MG63 (cell line): ENCODE measurements at regions not wholly inside any gene's neighbourhood (a gene's known extent, or its start where the extent isn't known, plus 50 kb on each side); places are given as distances from the start of the nearest gene placed in this dataset.

Experiments used
- DNase-seq: peaks from one replicate; pipeline ENCODE4 v3.0.0-alpha.2; 2020
- H3K27me3 ChIP-seq: fragments of 250-450 bp; sonication (Bioruptor Pico); 2 replicates; pipeline ENCODE4 v1.5.1; 2020; ENCODE audit warnings: mild to moderate bottlenecking, moderate library complexity
- H3K36me3 ChIP-seq: fragments of 250-450 bp; sonication (Bioruptor Pico); 2 replicates; pipeline ENCODE4 v1.5.1; 2020; ENCODE audit warnings: mild to moderate bottlenecking, moderate library complexity
- H3K4me3 ChIP-seq: fragments of 250-450 bp; sonication (Bioruptor Pico); 2 replicates; pipeline ENCODE4 v1.5.1; 2020; ENCODE audit warnings: mild to moderate bottlenecking, moderate library complexity
- H3K9me3 ChIP-seq: fragments of 250-450 bp; sonication (Bioruptor Pico); 2 replicates; pipeline ENCODE4 v1.5.1; 2020; ENCODE audit warnings: mild to moderate bottlenecking, moderate library complexity

DNA sequence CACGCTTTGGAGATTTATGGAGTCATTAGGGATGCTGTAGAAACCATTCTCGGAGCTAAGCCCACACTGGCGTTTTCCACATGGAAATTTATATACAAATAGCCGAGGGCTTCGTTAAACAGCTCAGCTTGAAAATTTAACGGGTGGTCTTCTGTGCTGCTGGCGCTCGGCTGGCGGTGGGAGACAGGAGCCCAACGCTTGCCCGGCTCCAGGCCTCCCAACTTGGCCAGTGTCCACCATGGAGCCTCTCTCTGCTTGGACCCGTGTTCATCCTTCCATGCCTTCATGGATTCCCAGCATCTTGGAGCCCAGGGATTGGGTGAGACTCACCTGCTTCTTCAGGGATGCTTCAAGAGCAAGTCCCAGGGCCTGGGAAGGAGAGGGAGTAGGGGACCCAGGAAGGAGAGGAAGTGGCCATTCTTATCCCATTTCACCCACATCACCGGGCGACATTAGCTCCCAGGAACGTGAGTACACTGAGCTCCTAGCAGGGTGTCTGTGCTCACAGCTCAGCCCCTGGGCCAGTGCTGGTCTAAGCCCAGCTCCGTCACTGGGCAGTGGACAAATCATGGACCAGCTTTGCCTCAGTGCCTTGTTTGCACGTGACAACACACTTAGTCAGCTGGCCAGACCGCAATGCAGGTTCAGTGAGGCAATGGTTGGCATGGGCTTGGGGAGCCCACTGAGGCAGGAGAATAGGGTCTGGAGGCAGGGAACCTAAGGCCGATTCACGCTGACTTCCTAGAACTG is 944.3 kb downstream of the BRD1 start:
- no peaks in the 10 kb centered on the region for H3K27me3 ChIP-seq
- H3K36me3 ChIP-seq, result no peaks in the 10 kb centered on the region
- no peak overlapping the region for H3K4me3 ChIP-seq
- no peaks in the 10 kb centered on the region for H3K9me3 ChIP-seq
- no peak for DNase-seq

DNA sequence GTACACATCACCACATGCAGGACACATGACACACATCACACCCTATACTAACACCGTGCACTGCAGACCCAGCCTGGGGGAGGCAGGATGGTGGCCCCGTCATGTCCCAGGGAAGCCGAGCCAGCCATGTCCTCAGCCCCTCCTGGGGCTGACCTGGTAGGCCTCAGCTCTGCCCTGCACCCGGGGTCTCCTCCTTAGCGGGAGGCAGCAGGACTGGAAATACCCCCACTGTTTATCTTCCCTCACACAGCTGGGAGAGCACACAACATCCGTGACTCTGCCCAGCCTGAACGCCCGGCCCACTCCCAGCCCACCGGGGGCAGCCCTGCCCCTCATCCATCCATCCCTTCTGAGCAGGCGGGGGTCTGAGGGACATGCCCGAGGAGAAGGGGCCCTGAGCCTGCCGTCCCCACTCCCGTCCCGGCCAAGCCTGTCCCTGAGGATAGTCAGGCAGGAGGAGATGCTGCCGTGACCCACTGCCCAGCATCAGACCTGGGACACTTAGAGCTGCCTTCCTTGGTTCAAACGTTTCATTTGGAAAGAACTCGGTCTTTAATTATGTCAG is 945.0 kb downstream of the BRD1 start:
- no peaks in the 10 kb centered on the region for H3K36me3 ChIP-seq
- H3K27me3 ChIP-seq, result no peaks in the 10 kb centered on the region
- DNase-seq, result no peak
- no peaks in the 10 kb centered on the region for H3K9me3 ChIP-seq
- no peak overlapping the region for H3K4me3 ChIP-seq

DNA sequence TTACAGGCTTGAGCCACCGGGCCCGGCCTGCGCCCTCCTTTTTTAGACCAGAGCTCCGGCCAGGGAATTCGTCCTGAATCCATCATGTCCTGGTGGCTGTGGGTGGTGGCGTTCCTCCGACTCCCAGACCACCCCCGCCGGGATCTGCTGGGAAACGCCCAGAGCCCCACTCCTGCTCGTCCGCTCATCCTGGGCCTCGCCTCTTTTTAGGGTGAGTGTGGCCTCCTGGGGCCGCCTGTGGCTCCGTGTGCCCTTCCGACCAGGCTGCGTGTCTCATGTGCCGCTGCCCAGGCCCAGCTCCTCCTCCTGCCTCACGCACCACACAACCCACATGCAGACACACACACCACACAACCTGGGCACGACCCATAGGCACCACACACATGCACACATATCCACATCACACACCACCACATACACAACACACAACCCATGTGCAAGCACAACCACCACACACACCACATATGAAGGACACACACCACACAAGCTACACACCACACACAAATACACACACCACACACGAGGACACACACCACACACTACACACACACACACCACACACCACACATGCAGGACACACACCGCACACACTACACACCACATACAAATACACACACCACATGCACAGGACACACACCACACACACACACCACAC is 946.2 kb downstream of the BRD1 start:
- H3K27me3 ChIP-seq, result no peaks in the 10 kb centered on the region
- no peak overlapping the region for H3K4me3 ChIP-seq
- DNase-seq, result no peak
- H3K9me3 ChIP-seq, result no peaks in the 10 kb centered on the region
- H3K36me3 ChIP-seq, result no peaks in the 10 kb centered on the region

DNA sequence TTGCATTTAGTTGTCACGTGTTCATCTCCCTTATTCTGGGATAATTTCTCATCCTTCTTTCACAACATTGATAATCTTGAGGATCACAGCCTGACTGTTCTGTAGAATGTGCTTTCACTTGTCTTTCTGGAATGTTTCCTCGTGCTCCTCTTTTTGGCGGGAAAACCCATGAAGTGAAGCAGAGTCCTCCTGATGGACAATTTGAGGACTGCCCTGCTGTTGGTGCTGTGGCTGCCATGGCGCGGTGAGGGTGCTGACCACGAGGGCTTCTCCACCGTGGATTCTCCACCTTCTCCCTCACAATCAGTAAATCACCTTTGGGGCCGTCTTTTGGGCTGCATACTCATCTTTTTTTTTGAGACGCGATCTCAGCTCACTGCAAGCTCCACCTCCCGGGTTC is 946.9 kb downstream of the BRD1 start:
- DNase-seq, result no peak
- Histone ChIP-seq H3K9me3 (no peaks in the 10 kb centered on the region), H3K36me3 (no peaks in the 10 kb centered on the region), H3K4me3 (no peak overlapping the region), H3K27me3 (no peaks in the 10 kb centered on the region)

DNA sequence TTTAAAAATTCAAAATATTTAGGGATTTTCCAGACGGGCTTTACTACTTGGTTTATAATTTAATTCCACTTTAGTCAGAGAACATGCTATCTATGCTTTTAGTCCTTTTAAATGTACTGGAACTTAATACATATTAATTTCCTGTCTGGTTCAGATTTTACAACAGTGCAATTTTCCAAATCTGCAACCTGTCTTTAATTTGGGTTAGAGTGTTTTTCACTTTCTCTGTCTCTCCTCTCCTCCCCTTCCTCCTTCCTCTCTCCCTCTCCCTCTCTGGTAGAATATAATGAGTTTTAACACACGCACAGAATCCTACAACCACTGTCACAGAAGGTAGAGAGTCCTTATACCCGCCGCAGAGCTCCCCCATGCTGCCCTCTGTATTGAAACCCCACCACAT is 950.7 kb downstream of the BRD1 start:
- no peaks in the 10 kb centered on the region for H3K27me3 ChIP-seq
- no peak overlapping the region for H3K4me3 ChIP-seq
- no peak for DNase-seq
- H3K9me3 ChIP-seq, result no peaks in the 10 kb centered on the region
- no peaks in the 10 kb centered on the region for H3K36me3 ChIP-seq

DNA sequence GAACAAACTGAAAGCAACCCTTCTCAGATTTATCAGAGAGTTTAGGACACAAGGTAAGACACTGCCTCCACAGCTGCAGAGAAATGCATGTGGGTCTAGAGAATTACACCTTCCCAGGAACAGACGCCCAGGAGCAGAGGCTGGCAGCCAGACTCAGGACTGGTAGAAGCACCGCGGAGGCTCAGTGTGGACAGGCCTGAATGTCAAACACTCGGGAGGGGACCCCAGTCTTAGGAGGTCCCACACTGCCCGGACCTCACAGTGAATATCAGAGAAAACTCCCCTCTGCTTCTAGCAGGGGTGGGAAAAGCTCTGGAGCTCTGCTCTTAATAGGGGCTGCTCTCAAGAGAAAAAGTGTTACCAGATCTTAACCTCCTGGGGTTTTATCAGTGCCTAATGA is 952.7 kb downstream of the BRD1 start:
- Histone ChIP-seq H3K9me3 (no peaks in the 10 kb centered on the region), H3K4me3 (no peak overlapping the region), H3K27me3 (no peaks in the 10 kb centered on the region), H3K36me3 (no peaks in the 10 kb centered on the region)
- no peak for DNase-seq

DNA sequence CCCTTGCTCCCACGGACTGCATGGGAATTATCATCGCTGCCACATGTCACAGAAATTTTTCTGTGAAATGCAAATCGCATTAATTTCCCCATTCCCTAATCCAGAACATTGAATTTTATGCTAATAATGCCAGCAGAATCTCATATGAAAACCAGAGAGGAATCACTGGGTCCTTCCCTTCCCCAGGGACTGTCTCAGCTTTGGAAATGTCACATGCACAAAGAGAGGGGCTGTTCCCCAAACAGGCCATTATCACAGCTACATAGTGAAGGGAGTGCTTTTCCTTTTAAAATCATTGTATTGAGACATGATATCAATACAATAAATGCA is 954.5 kb downstream of the BRD1 start:
- no peak for DNase-seq
- H3K9me3 ChIP-seq, result no peaks in the 10 kb centered on the region

DNA sequence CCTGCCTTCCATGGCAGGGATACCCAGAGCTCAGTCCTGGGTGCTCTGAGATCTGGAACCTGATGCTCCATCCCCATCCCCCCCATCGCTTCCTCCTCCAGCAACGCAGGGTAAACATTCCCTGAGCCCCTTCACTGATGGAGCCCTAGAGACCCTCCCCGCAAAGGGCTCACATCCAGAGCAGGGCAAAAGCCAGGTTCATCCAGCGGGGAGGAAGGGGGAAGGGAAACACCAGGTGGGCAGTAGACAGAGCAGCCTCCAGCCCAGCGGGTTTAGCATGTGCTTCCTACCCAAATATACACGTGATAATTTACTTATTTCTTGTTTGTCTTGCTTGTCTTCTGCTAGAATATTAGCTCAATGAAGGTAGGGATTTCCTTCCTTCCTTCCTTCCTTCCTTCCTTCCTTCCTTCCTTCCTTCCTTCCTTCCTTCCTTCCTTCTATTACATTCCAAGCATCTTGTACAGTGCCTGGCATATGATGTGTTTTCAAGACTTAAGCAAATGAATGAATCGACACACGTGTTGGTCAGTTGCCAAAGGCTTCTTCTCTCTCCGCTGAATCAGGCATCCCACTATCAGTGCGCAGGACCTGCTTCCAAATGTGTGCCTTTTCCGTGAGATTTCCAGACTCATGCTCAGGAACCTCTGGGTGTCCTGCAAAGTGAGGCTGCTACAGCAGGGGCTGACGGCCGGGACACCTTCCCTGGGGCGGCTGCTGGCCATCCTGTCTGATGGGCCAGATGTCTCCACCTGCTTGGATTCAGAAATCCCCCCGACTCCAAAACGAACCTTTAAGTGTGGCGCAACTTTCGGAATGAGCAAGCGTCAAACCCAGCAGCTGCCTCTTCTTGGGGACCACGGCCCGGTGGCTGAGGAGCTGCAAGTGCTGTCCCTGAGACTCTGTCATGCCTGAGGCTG is 955.1 kb downstream of the BRD1 start:
- Histone ChIP-seq H3K27me3 (no peaks in the 10 kb centered on the region), H3K9me3 (no peaks in the 10 kb centered on the region), H3K4me3 (no peak overlapping the region), H3K36me3 (no peaks in the 10 kb centered on the region)
- DNase-seq, result no peak

More for the DNA sequence above, 954.5 kb downstream of the BRD1 start:
- Histone ChIP-seq H3K36me3 (no peaks in the 10 kb centered on the region), H3K27me3 (no peaks in the 10 kb centered on the region), H3K4me3 (no peak overlapping the region)

DNA sequence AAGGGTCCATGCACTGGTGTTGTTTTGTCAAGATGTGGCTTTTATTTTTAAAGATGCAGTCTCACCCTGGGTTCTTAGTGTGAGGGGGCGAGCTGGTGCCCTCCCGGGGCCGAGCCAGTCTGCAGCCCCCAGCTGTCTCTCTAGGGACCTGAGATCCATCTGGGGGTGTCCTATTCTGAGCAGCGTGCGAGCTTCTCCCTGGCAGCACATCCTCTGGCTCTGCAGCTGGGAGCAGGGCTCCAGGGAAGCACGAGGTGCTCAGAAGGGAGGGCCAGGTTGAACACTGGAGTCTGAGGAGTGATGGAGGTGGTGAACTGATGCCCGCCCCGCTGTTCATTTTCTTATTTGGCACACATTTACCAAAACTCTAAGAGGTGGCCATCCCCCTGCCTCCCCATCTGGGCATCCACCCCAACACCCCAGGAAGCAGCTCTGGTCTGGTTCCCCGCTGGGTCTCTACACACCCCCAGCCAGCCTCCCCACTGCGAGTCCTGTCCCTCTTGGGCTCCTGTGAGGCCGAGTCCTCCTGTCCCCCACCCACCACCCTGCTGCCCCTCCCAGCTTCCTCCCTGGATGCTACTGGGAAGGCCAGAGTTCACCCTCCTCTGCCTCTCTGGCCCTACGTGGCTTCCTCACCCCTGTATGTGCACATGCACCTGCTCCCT is 956.4 kb downstream of the BRD1 start:
- Histone ChIP-seq H3K4me3 (no peak overlapping the region), H3K36me3 (no peaks in the 10 kb centered on the region), H3K27me3 (no peaks in the 10 kb centered on the region), H3K9me3 (no peaks in the 10 kb centered on the region)
- DNase-seq, result no peak

DNA sequence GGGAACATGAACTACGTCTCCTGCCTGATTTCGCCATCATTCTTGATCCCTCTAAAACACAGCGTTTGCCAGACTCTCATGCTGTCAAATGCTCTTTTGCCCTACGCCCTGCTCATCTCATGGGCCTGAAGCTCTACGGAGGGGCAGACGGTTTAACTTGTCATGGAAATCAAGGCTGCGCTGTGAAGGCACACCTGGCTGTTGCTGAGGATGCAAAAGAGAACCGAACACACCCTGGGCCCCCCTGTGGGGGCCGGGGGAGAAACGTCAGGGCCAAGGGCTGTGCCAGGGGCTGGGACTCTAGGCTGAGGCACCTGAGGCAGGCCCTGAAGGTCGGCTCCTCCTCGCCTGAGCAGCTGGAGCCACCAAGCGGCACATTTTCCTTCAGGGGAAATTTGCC is 957.2 kb downstream of the BRD1 start:
- no peak for DNase-seq
- Histone ChIP-seq H3K4me3 (no peak overlapping the region), H3K36me3 (no peaks in the 10 kb centered on the region), H3K9me3 (no peaks in the 10 kb centered on the region), H3K27me3 (no peaks in the 10 kb centered on the region)

DNA sequence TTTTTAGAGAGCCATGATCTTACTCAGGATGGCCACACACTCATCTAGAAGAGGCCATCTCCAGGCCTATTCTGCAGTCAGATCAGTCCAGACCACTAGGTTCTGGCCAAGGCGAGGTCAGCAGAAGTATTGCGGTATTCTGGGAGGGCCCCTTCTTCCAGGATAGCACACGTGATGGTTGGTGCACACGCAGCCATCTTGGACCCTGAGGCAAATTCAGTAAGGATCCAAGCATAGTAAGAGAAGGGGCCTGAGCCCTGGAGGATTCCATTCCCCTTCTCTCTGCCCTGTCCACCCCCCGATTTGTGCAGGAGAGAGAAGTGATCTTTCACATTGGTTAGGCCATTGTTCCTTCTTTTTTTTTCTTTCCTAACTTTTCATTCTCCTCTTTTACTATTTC is 957.9 kb downstream of the BRD1 start:
- Histone ChIP-seq H3K27me3 (no peaks in the 10 kb centered on the region), H3K9me3 (no peaks in the 10 kb centered on the region), H3K36me3 (no peaks in the 10 kb centered on the region), H3K4me3 (no peak overlapping the region)
- no peak for DNase-seq

DNA sequence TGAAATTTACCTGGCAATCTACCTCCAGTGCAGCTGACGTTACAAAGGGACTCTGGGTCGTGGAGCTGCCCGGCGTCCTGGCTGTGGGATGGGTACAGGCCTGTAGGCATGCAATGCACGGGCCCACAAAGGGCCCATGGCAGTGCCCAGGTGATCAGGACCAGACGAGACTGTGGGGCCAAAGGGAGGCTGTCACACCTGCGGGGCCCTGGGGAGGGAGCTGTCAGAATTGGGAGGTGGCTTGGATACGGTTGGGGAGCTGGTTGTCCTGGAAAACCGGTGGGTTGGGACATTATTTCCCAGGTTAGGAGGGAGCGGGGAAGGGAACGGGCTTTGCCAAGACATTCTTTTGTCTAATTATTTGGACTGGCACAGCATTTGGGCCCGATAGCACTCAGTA is 958.5 kb downstream of the BRD1 start:
- Histone ChIP-seq H3K4me3 (no peak overlapping the region), H3K36me3 (no peaks in the 10 kb centered on the region), H3K9me3 (no peaks in the 10 kb centered on the region), H3K27me3 (no peaks in the 10 kb centered on the region)
- no peak for DNase-seq

DNA sequence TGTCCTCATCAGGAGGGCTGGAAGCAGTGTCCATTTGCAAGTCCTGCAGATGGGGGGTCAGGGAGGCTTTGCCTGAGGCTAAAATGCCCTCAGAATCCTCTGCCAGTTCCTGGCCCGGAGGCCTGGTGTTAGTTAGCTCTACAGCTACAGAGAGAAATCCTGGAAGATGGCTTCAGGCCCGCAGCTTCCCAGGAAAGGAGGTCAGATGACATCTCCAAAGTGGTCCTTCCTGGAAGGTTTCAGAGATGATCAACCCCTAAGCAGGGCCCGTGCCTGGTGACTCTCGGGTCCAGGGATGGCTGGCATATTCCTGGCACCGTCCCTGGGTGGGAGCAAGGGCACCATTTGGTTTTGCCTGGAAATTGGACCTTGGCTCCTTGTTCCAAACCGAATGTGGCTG is 959.1 kb downstream of the BRD1 start:
- no peaks in the 10 kb centered on the region for H3K36me3 ChIP-seq
- no peak for DNase-seq
- H3K4me3 ChIP-seq, result no peak overlapping the region
- H3K9me3 ChIP-seq, result no peaks in the 10 kb centered on the region
- H3K27me3 ChIP-seq, result no peaks in the 10 kb centered on the region

DNA sequence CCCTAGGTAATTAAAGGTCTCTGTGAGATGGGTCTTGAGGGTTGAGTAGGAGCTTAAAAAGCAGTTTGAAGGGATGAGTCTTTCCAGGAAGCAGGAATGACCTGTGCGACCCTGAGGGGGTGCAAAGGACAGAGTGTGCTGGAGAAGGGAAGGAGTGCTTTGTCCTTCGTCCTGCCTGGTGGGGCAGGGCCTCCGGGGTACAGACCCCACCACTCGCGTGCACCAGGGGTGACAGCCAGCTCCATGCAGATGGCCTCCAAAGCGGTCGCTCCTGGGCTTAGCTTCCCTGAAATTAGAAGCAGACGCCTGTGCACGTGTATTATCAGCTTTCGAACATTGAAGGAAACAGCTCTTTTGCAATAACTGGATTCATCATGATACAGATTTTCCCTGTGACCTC is 959.8 kb downstream of the BRD1 start:
- no peaks in the 10 kb centered on the region for H3K36me3 ChIP-seq
- no peaks in the 10 kb centered on the region for H3K9me3 ChIP-seq
- no peaks in the 10 kb centered on the region for H3K27me3 ChIP-seq
- H3K4me3 ChIP-seq, result no peak overlapping the region
- no peak for DNase-seq

DNA sequence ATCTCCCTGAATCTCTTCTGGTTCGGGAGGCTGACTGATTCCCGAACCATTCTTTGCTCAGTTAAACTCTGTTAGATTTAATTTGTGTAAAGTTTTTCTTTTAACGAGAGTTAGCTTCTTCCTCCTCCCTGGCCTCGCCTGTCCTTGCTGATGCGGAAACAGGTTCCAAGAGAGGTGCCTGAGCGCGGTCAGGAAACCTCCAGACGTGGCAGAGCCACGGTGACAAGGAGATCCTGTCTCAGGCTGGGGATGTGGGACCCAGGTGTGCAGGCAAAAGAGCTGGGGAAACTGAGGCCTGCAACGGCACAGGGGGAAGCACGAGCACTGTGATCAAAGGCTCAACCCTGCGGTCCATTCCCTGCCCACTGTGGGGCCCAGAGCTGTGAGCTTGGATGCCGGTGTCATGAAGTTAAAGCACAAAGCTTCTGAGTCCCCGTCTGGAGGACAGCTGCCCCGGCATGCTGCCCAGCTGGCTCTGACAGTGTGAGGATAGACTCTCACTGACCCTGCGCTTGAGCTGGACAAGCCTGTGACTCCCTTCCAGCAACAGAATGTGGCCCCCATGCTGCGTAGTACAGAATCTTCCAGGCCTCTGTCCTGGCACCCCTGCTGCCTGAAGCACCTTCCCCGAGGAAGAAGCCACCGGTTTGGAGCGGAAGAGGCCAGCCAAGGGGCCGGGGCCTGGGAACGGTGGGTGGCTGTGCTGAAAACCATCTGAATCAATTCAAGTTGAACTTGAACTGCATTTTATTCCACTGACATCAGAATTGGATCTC is 960.6 kb downstream of the BRD1 start:
- Histone ChIP-seq H3K4me3 (no peak overlapping the region), H3K27me3 (no peaks in the 10 kb centered on the region), H3K36me3 (no peaks in the 10 kb centered on the region), H3K9me3 (no peaks in the 10 kb centered on the region)
- DNase-seq, result no peak

DNA sequence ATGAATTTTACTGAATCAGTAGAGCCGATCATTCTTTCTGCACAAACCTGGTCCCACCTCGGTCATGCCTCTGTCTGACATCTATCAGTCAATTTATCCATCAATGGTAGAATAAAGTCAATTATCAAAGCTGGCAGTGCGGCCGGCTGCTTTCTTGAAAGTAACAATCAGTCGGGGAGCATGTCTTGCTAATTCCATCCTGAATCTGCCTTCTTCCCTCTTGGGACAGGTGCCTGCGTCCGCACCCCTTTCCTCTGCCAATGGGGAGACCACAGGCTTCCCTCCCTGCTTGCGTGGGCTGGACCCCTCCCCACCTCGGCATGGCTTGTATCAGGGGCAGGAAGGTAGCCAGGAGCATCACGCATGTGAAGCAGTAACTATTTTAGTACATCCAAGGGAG is 962.9 kb downstream of the BRD1 start:
- no peaks in the 10 kb centered on the region for H3K9me3 ChIP-seq

More for the DNA sequence above, 962.9 kb downstream of the BRD1 start:
- H3K4me3 ChIP-seq, result no peak overlapping the region
- no peaks in the 10 kb centered on the region for H3K36me3 ChIP-seq
- H3K27me3 ChIP-seq, result 0 out of 2 replicates have a peak, but pooled peaks cover 2% of the 10 kb centered on the region
- DNase-seq, result no peak
